ENCODE measurements at regions not wholly inside any gene's neighbourhood (a gene's known extent, or its start where the extent isn't known, plus 50 kb on each side); places are given as distances from the start of the nearest gene placed in this dataset.

DNA sequence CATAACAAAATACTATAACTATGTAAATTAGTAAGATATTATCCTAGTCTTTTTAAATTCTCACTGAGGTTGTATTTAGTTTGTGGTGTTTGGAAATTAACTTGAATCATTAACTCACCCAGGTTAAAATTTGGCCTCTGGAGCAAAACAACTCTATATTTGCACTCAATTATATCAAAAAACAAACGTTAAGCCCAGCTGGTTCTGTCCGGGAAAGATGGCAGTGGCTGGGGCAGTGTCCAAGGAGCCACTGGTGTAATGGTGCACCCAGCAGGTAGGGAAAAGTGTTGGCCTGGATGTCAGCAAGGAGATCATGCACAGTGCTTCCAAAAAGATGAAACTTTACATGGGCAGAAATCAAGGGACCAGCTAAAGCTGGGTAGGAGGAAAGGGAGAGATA is 285.3 kb upstream of the CITED2 start:
- H3K9me3 ChIP-seq: no peaks in the 10 kb centered on the region
- WGBS, 2 donors: 73% methylated on average over 2 of the region's 2 CpGs
- intact Hi-C loops (cut with DNase I; ENCODE audit: low total_unique reads): no loop called here
- no peak for DNase-seq
- no peaks in the 10 kb centered on the region for H3K4me1 ChIP-seq
- no peaks in the 10 kb centered on the region for H3K36me3 ChIP-seq (ENCODE audit: low read depth, missing control alignments)
- TF ChIP-seq, protein P1, sequence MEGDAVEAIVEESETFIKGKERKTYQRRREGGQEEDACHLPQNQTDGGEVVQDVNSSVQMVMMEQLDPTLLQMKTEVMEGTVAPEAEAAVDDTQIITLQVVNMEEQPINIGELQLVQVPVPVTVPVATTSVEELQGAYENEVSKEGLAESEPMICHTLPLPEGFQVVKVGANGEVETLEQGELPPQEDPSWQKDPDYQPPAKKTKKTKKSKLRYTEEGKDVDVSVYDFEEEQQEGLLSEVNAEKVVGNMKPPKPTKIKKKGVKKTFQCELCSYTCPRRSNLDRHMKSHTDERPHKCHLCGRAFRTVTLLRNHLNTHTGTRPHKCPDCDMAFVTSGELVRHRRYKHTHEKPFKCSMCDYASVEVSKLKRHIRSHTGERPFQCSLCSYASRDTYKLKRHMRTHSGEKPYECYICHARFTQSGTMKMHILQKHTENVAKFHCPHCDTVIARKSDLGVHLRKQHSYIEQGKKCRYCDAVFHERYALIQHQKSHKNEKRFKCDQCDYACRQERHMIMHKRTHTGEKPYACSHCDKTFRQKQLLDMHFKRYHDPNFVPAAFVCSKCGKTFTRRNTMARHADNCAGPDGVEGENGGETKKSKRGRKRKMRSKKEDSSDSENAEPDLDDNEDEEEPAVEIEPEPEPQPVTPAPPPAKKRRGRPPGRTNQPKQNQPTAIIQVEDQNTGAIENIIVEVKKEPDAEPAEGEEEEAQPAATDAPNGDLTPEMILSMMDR (IDR thresholded peaks at IDR 0.05): no peak
- TF ChIP-seq POLR2A (IDR thresholded peaks at IDR 0.05): no peak
- no peaks in the 10 kb centered on the region for H3K27me3 ChIP-seq
- H3K4me3 ChIP-seq: no peak overlapping the region
- H3K27ac ChIP-seq: no peak overlapping the region

DNA sequence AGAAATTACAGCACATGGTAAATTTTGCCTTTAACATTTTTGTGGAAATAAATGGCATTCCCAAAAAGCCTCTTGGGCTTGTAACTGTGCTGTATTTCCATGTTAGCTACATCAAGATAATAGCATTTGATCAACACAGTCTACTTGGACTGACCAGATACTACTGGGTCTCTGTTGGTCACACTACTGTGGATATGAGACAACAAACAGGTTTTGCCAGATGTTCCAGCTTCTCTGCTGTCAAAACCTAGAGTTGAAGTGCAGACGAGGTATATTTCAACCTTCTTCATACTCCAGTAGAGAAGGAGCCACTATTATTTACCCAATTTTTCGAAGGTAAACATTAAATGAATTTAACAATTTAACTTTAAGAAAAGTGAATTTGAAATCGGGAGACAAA is 284.7 kb upstream of the CITED2 start:
- no peaks in the 10 kb centered on the region for H3K36me3 ChIP-seq (ENCODE audit: low read depth, missing control alignments)
- H3K4me1 ChIP-seq: no peaks in the 10 kb centered on the region
- H3K27ac ChIP-seq: no peak overlapping the region
- no peaks in the 10 kb centered on the region for H3K9me3 ChIP-seq
- H3K4me3 ChIP-seq: no peak overlapping the region
- TF ChIP-seq, protein P1 (IDR thresholded peaks at IDR 0.05): no peak
- TF ChIP-seq POLR2A (IDR thresholded peaks at IDR 0.05): no peak
- WGBS, 2 donors: 86 to 92% methylated on average over 3 of the region's 3 CpGs
- intact Hi-C loops (cut with DNase I; ENCODE audit: low total_unique reads): no loop called here
- DNase-seq: no peak
- no peaks in the 10 kb centered on the region for H3K27me3 ChIP-seq

DNA sequence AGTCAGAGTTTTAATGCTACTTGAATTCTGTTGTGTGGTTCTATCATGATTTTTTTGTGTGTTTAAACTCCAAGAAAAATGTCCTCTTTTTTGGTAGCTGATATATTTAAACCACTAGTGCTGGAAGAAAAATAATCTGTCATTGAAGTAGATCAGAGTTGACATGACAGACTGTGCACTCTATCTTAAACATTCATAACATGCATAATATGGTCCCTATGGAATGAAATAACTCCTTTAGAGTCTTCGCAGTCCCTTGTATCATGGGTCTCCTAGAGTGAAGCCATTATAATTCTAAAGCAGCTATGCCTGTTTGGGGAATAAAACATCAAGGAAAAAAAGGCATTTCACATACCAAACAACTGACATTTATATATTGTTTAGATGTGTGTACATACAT is 282.7 kb upstream of the CITED2 start:
- H3K27me3 ChIP-seq: no peaks in the 10 kb centered on the region
- 90 to 94% methylated on average over 1 of the region's 1 CpG for WGBS, 2 donors
- intact Hi-C loops (cut with DNase I; ENCODE audit: low total_unique reads): no loop called here

DNA sequence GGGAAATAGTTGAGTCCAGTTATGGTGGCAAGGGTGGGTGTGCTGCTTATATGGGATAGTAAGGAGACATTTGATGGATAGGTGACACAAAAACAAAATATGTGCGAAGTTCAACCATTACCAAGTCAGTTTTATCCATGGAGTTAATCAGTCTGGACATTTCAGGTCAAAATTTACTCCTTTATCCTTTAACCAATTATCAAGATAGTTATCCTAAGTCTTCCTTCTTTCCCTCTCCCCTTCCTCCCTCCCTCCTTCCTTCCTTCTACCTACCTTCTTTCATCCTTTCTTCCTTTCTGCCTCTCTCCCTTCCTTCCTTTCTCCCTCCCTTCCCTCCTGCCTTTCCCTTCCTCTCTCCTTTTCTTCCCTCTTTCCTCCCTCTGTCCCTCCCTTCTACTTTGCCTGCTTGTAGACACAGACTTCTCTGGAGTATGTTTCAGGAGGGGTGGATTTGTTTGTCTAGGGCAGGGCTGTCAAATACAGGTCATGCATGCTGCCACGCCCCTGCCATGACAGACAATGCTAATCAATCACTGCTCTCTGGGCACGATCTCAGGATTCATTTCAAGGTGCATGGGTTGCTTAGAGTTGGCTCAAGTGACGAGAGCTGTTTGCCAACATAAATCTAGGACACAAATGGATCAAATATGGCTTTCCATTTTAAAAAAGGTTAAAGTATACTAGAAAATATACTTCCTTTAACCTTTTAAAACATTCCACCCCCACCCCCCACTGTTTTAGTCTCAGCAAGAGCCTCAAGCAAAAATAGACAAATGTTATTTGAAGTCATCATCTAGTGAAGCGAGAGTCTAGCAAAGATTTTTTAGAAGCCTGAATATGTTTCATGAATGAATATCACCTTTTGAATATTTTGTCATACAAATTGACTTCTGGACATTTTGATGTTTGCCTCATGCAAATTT is 281.6 kb upstream of the CITED2 start:
- DNase-seq: no peak
- no peak for TF ChIP-seq POLR2A (IDR thresholded peaks at IDR 0.05)
- TF ChIP-seq, protein P1 (IDR thresholded peaks at IDR 0.05): no peak
- H3K27ac ChIP-seq: no peak overlapping the region
- intact Hi-C loops (cut with DNase I; ENCODE audit: low total_unique reads): no loop called here
- H3K36me3 ChIP-seq (ENCODE audit: low read depth, missing control alignments): no peaks in the 10 kb centered on the region
- no peak overlapping the region for H3K4me3 ChIP-seq
- WGBS, 2 donors: 88 to 90% methylated on average over 5 of the region's 5 CpGs
- no peaks in the 10 kb centered on the region for H3K27me3 ChIP-seq
- no peaks in the 10 kb centered on the region for H3K4me1 ChIP-seq
- H3K9me3 ChIP-seq: no peaks in the 10 kb centered on the region

More for the DNA sequence above, 282.7 kb upstream of the CITED2 start:
- H3K4me1 ChIP-seq: no peaks in the 10 kb centered on the region
- H3K4me3 ChIP-seq: no peak overlapping the region
- H3K27ac ChIP-seq: no peak overlapping the region
- H3K9me3 ChIP-seq: no peaks in the 10 kb centered on the region
- no peak for DNase-seq
- TF ChIP-seq POLR2A (IDR thresholded peaks at IDR 0.05): no peak
- TF ChIP-seq, protein P1 (IDR thresholded peaks at IDR 0.05): no peak
- no peaks in the 10 kb centered on the region for H3K36me3 ChIP-seq (ENCODE audit: low read depth, missing control alignments)
